Endodermal cell (in vitro differentiated cells): ENCODE measurements at regions not wholly inside any gene's neighbourhood (a gene's known extent, or its start where the extent isn't known, plus 50 kb on each side); places are given as distances from the start of the nearest gene placed in this dataset.

ENCODE experiments used
- DNase-seq: peaks from one replicate; pipeline ENCODE4 v3.0.0-alpha.2; 2017
- H3K27ac ChIP-seq: 2 replicates; pipeline ENCODE4 v1.5.1; 2013; ENCODE audit warnings: mild to moderate bottlenecking, low read depth, low read length, moderate library complexity
- H3K27me3 ChIP-seq: 2 replicates; pipeline ENCODE4 v1.6.1; 2013; ENCODE audit warnings: mild to moderate bottlenecking, low read length, moderate library complexity; ENCODE audit not compliant: insufficient read depth, control insufficient read depth, poor library complexity, severe bottlenecking
- H3K36me3 ChIP-seq: 2 replicates; pipeline ENCODE4 v1.7.0; 2013; ENCODE audit warnings: mild to moderate bottlenecking, low read length, moderate library complexity; ENCODE audit not compliant: control insufficient read depth, insufficient read depth
- H3K4me1 ChIP-seq: one replicate; pipeline ENCODE4 v1.7.0; 2013; ENCODE audit warnings: low read length; ENCODE audit not compliant: control insufficient read depth, insufficient read depth
- H3K4me3 ChIP-seq: 2 replicates; pipeline ENCODE4 v1.5.1; 2013; ENCODE audit warnings: mild to moderate bottlenecking, low read length, moderate library complexity
- H3K9ac ChIP-seq: 2 replicates; pipeline ENCODE4 v1.6.1; 2013; ENCODE audit warnings: mild to moderate bottlenecking, low read length, moderate library complexity; ENCODE audit not compliant: poor library complexity, severe bottlenecking; ENCODE audit errors: extremely low read depth
- H3K9me3 ChIP-seq: 2 replicates; pipeline ENCODE4 v1.6.1; 2013; ENCODE audit warnings: mild to moderate bottlenecking, low read length, moderate library complexity; ENCODE audit not compliant: control insufficient read depth
- H3K27ac Mint-ChIP-seq: 2 replicates; pipeline ENCODE4 v1.8.0; 2020; ENCODE audit warnings: mixed read lengths
- H3K27me3 Mint-ChIP-seq: 2 replicates; pipeline ENCODE4 v1.8.0; 2021; ENCODE audit warnings: mild to moderate bottlenecking, mixed read lengths; ENCODE audit not compliant: insufficient read depth
- H3K36me3 Mint-ChIP-seq: 2 replicates; pipeline ENCODE4 v1.8.0; 2020; ENCODE audit warnings: low read depth, mixed read lengths
- H3K4me1 Mint-ChIP-seq: 2 replicates; pipeline ENCODE4 v1.8.0; 2020; ENCODE audit warnings: mixed read lengths
- H3K4me3 Mint-ChIP-seq: 2 replicates; pipeline ENCODE4 v1.8.0; 2020; ENCODE audit warnings: mild to moderate bottlenecking, moderate library complexity, mixed read lengths
- H3K9me3 Mint-ChIP-seq: 2 replicates; pipeline ENCODE4 v1.8.0; 2020; ENCODE audit warnings: mild to moderate bottlenecking, mixed read lengths
- CTCF ChIP-seq: fragments of 200-600 bp; sonication (generic); conservative IDR thresholded peaks from 2 replicates; pipeline ENCODE4 v1.5.0; 2021; ENCODE audit warnings: antibody characterized with exemption, mild to moderate bottlenecking
- WGBS, 2 experiments: methylation state at CpG; one replicate each; pipeline versions ENCODE4 v1.1.5 to v1.1.7; 2013; ENCODE audit warnings: missing lambda C conversion rate in 2 of 2, mixed read lengths in 1 of 2; ENCODE audit not compliant: insufficient coverage in 1 of 2, insufficient read length in 1 of 2; 5-methylcytosine and 5-hydroxymethylcytosine counted together

- WGBS, 2 experiments: 90 to 100% methylated on average over 1 to 3 of the region's 3 CpGs
- H3K36me3 ChIP-seq: no peaks in the 10 kb centered on the region
- no peaks in the 10 kb centered on the region for H3K9me3 ChIP-seq
- Mint-ChIP-seq H3K9me3 (peaks cover 2% of the 10 kb centered on the region), H3K27ac (no peak overlapping the region), H3K4me3 (no peak overlapping the region), H3K27me3 (no peaks in the 10 kb centered on the region), H3K4me1 (no peaks in the 10 kb centered on the region), H3K36me3 (no peaks in the 10 kb centered on the region)
- no peaks in the 10 kb centered on the region for H3K4me1 ChIP-seq
- H3K27ac ChIP-seq: no peak overlapping the region
- no peak overlapping the region for H3K4me3 ChIP-seq
- no peak for DNase-seq
- no peak overlapping the region for H3K9ac ChIP-seq
- no peaks in the 10 kb centered on the region for H3K27me3 ChIP-seq
- no peak for TF ChIP-seq CTCF
These were observed 388.9 kb upstream of the CDH10 start for GRCh38 chr5:25033658-25034057.

GRCh38 chr5:25029004-25029403 lies 384.2 kb upstream of the CDH10 start:
- DNase-seq: no peak
- H3K27me3 ChIP-seq: no peaks in the 10 kb centered on the region
- Mint-ChIP-seq H3K9me3 (no peaks in the 10 kb centered on the region), H3K4me1 (no peaks in the 10 kb centered on the region), H3K27me3 (no peaks in the 10 kb centered on the region), H3K4me3 (no peak overlapping the region), H3K27ac (peak overlapping the region; percentile 22), H3K36me3 (no peaks in the 10 kb centered on the region)
- no peaks in the 10 kb centered on the region for H3K9me3 ChIP-seq
- no peak overlapping the region for H3K27ac ChIP-seq
- H3K4me1 ChIP-seq: no peaks in the 10 kb centered on the region
- no peak for TF ChIP-seq CTCF
- H3K4me3 ChIP-seq: no peak overlapping the region
- H3K9ac ChIP-seq: no peak overlapping the region
- H3K36me3 ChIP-seq: no peaks in the 10 kb centered on the region

- no peak overlapping the region for H3K27ac ChIP-seq
- TF ChIP-seq CTCF: no peak
These were observed 382.7 kb upstream of the CDH10 start for GRCh38 chr5:25027526-25027925.

More at GRCh38 chr5:25027526-25027925, 382.7 kb upstream of the CDH10 start:
- WGBS, 2 experiments: 90 to 100% methylated on average over 1 of the region's 1 CpG
- no peaks in the 10 kb centered on the region for H3K9me3 Mint-ChIP-seq
- Histone ChIP-seq H3K4me3 (no peak overlapping the region), H3K9ac (no peak overlapping the region), H3K36me3 (no peaks in the 10 kb centered on the region), H3K9me3 (no peaks in the 10 kb centered on the region), H3K27me3 (no peaks in the 10 kb centered on the region), H3K4me1 (no peaks in the 10 kb centered on the region)
- no peaks in the 10 kb centered on the region for H3K36me3 Mint-ChIP-seq
- H3K4me3 Mint-ChIP-seq: no peak overlapping the region
- no peaks in the 10 kb centered on the region for H3K4me1 Mint-ChIP-seq
- DNase-seq: no peak
- no peaks in the 10 kb centered on the region for H3K27me3 Mint-ChIP-seq
- no peak overlapping the region for H3K27ac Mint-ChIP-seq
